Thyroid gland (tissue), 4 donors: ENCODE measurements at regions not wholly inside any gene's neighbourhood (a gene's known extent, or its start where the extent isn't known, plus 50 kb on each side); places are given as distances from the start of the nearest gene placed in this dataset.

Source experiments
- DNase-seq, 2 donors: peaks; one replicate each; pipeline ENCODE4 v3.0.0-alpha.2; 2019
- H3K27ac ChIP-seq, 3 donors: fragments of 200-600 bp; sonication (generic); 1 replicate in 2 of 3; 2 replicates in 1 of 3; pipeline ENCODE4 v1.5.1; 2016 to 2019; ENCODE audit warnings: mild to moderate bottlenecking in 1 of 3, moderate library complexity in 1 of 3
- H3K27me3 ChIP-seq: fragments of 200-600 bp; sonication (generic); one replicate; pipeline ENCODE4 v1.5.1; 2019
- H3K36me3 ChIP-seq, 2 donors: fragments of 200-600 bp; sonication (generic); one replicate each; pipeline ENCODE4 v1.5.1; 2016 to 2019
- H3K4me1 ChIP-seq, 2 donors: fragments of 200-600 bp; sonication (generic); one replicate each; pipeline ENCODE4 v1.5.1; 2017 to 2019
- H3K4me3 ChIP-seq, 3 donors: fragments of 200-600 bp; sonication (generic); replicated peaks in 1 of 3; 1 replicate in 2 of 3; 2 replicates in 1 of 3; pipeline ENCODE4 v1.5.1; 2016; ENCODE audit warnings: mild to moderate bottlenecking in 1 of 3
- H3K9me3 ChIP-seq: fragments of 200-600 bp; sonication (generic); one replicate; pipeline ENCODE4 v1.5.1; 2017
- CTCF ChIP-seq, 6 experiments: fragments of 200-600 bp in 3 of 6; fragments of 450-650 bp in 3 of 6; sonication (generic) in 3 of 6; IDR thresholded peaks; one replicate each; pipeline ENCODE4 v1.5.1; 2016 to 2019; ENCODE audit warnings: antibody characterized with exemption in 6 of 6, mild to moderate bottlenecking in 2 of 6, inconsistent platforms in 1 of 6, moderate library complexity in 1 of 6
- POLR2A ChIP-seq, 2 donors: fragments of 450-650 bp; IDR thresholded peaks; one replicate each; pipeline ENCODE4 v1.6.1; 2017; ENCODE audit warnings: antibody characterized with exemption in 2 of 2, mild to moderate bottlenecking in 2 of 2, moderate library complexity in 1 of 2
- WGBS, 2 donors: methylation state at CpG; one replicate each; pipeline ENCODE4 v1.1.5; 2017; 5-methylcytosine and 5-hydroxymethylcytosine counted together
- intact Hi-C: fragments of 100-400 bp; cut with DNase I; formaldehyde crosslinking; loops from one replicate; pipeline ENCODE4 v1.15.1; 2023

GRCh38 chr15:79682851-79683288 lies 213.9 kb downstream of the MTHFS start:
- WGBS, 2 donors, result 70 to 85% methylated on average over 4 of the region's 4 CpGs
- H3K4me3 ChIP-seq, result no peak overlapping the region
- H3K9me3 ChIP-seq, result no peaks in the 10 kb centered on the region
- DNase-seq, result no peak
- H3K27me3 ChIP-seq, result no peaks in the 10 kb centered on the region
- H3K27ac ChIP-seq, result no peak overlapping the region
- no peaks in the 10 kb centered on the region for H3K36me3 ChIP-seq
- TF ChIP-seq CTCF (IDR thresholded peaks at IDR 0.05) (no peak), POLR2A (IDR thresholded peaks at IDR 0.05) (no peak)
- no peaks in the 10 kb centered on the region for H3K4me1 ChIP-seq
- intact Hi-C loops, result no loop called here

GRCh38 chr15:79689030-79689429 lies 207.8 kb downstream of the MTHFS start:
- no peak for DNase-seq
- Histone ChIP-seq H3K27me3 (no peaks in the 10 kb centered on the region), H3K27ac (no peak overlapping the region), H3K9me3 (no peaks in the 10 kb centered on the region), H3K4me3 (no peak overlapping the region), H3K4me1 (no peaks in the 10 kb centered on the region), H3K36me3 (no peaks in the 10 kb centered on the region)
- intact Hi-C loops, result no loop called here
- TF ChIP-seq CTCF (IDR thresholded peaks at IDR 0.05), result no peak
- no peak for TF ChIP-seq POLR2A (IDR thresholded peaks at IDR 0.05)
- 58 to 73% methylated on average over 1 of the region's 1 CpG for WGBS, 2 donors

GRCh38 chr15:79700951-79701480 lies 195.8 kb downstream of the MTHFS start:
- Histone ChIP-seq H3K27me3 (no peaks in the 10 kb centered on the region), H3K27ac (no peak overlapping the region), H3K4me1 (no peaks in the 10 kb centered on the region), H3K36me3 (no peaks in the 10 kb centered on the region), H3K9me3 (no peaks in the 10 kb centered on the region), H3K4me3 (no peak overlapping the region)
- DNase-seq, result no peak
- intact Hi-C loops, result no loop called here
- TF ChIP-seq CTCF (IDR thresholded peaks at IDR 0.05) (no peak), POLR2A (IDR thresholded peaks at IDR 0.05) (no peak)
- 86 to 87% methylated on average over 4 of the region's 4 CpGs for WGBS, 2 donors

- 90 to 92% methylated on average over 1 of the region's 1 CpG for whole genome bisulfite sequencing, 2 donors
- no peak overlapping the region for H3K27ac ChIP-seq
- intact Hi-C loops, result no loop called here
- H3K4me3 ChIP-seq, result no peak overlapping the region
- TF ChIP-seq POLR2A (IDR thresholded peaks at IDR 0.05) (no peak), CTCF (IDR thresholded peaks at IDR 0.05) (no peak)
- no peaks in the 10 kb centered on the region for H3K36me3 ChIP-seq
- H3K4me1 ChIP-seq, result no peaks in the 10 kb centered on the region
- no peaks in the 10 kb centered on the region for H3K27me3 ChIP-seq
- no peak for DNase-seq
- no peaks in the 10 kb centered on the region for H3K9me3 ChIP-seq
These were observed 194.2 kb downstream of the MTHFS start for GRCh38 chr15:79702621-79703020.

- DNase-seq, result no peak
- Histone ChIP-seq H3K4me3 (no peak overlapping the region), H3K27ac (no peak overlapping the region), H3K36me3 (no peaks in the 10 kb centered on the region), H3K9me3 (no peaks in the 10 kb centered on the region), H3K27me3 (no peaks in the 10 kb centered on the region), H3K4me1 (no peaks in the 10 kb centered on the region)
- WGBS, 2 donors, result 94 to 100% methylated on average over 1 of the region's 1 CpG
- intact Hi-C loops, result no loop called here
- no peak for TF ChIP-seq CTCF (IDR thresholded peaks at IDR 0.05)
- TF ChIP-seq POLR2A (IDR thresholded peaks at IDR 0.05), result no peak
These were observed 175.6 kb downstream of the MTHFS start for GRCh38 chr15:79721256-79721655.
